NCI-H2227 (cell line): ENCODE measurements at regions not wholly inside any gene's neighbourhood (a gene's known extent, or its start where the extent isn't known, plus 50 kb on each side); places are given as distances from the start of the nearest gene placed in this dataset.

Experiments
- DNase-seq: peaks from one replicate; lab custom pipeline; 2025; ENCODE audit not compliant: unreplicated experiment; lab: John Stamatoyannopoulos, UW

- no peak for DNase-seq
Observed at GRCh38 chr1:115493834-115494233, 147.9 kb upstream of the VANGL1 start.

GRCh38 chr1:115492880-115493279 lies 148.9 kb upstream of the VANGL1 start:
- DNase-seq = no peak

DNA sequence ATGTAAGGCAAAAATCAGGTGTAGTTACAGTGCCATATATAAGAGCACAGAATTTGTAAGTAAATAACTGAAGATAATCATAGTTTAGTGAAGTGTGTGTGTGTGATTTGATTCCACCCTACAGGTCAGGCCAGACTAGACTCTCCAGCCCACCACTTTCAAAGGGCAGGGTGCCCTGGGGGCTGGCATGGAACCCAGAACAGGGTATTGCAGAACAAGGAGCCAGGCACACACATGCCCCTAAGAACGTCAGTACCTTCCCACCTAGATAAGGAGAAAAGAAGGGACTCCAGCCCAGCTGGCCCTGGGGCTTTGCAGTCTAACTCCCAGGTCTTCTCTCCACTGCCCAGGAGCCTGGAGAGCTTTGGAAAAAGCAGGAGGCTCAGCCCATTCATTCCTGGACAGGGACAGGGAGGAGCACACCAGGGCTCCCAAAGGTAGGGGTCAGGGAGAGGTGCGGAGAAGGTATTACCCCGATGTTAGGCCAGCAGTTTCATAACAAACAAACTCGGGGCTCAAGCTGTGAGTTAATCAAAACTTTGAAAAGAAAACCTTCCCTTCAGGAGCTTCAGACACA lies 149.7 kb upstream of the VANGL1 start:
- DNase-seq = no peak

DNA sequence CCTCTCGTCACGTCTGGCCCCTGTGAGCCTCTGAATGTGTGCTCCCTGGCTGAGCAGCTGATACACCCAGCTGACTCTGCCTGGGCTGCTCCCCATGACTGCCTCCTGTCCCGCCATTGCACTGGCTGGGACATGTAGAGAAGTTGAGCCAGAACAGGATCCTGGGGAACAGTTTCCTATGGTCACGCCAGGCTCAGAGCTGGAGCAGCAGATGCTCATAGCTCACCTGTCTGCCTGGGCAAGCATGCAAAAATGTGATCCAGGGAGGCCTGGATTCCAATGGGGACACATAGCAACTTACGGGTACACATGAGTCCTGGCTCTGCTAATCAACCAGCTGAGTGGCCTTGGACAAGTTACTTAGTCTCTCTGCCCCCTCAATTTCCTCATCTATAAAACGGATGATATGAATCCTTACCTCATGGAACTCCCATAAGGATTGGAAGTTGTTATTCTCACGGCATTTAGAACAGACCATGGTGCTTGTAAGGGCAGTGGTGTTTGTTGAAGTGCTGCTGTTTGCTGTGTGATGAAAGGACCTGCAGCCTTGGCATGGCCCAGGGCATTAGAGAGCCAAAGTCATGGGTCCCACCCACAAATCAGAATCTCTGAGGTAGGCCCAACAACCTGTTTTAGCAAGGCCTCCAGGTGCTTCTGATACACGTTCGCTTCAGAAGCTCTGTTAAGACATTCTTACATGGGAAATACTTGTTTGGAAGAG lies 150.3 kb upstream of the VANGL1 start:
- DNase-seq = no peak

- peak; percentile 58 for DNase-seq
Observed at GRCh38 chr1:115479055-115479482, 141.0 kb upstream of the NGF start.

GRCh38 chr1:115477071-115477470 lies 139.0 kb upstream of the NGF start:
- DNase-seq = no peak

DNA sequence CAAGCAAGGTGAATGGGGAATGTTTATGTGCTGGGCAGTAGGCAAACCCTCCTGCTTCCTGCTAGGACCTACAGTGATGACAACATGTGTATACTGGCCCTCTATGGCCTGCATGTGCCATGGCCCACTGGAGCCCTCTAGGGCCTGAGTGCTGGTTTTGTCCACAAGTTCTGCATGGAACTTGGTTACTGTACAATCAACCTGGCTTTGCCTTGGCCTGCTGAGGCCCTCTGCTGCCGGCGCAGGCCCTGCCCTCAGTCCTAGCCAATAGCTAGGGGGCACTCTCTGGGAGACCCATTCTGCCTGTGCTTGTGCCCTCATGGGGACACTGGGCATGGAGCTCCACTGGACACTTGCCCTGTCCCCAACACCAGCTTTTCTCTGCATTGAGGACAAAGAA lies 138.6 kb upstream of the NGF start:
- no peak for DNase-seq

GRCh38 chr1:115475901-115476300 lies 137.9 kb upstream of the NGF start:
- DNase-seq = no peak

DNA sequence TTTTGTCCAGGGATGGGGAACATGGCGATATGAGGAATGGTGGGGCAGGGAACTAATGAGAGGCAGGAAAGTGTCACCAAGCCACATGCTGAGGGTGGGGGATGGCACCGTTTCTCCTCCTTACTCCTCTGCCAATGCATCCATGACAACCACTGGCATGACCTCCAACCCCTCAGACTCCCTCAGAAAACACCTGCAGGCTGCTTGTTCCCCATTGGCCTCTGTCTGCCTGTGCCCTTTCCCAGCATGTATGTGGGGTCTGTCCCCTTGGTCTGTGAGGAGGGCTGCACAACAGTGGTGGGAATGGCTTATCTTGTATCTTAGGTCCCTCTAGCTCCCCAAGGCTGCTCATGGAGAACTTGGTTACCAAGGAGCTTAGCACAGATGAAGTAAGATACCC lies 137.2 kb upstream of the NGF start:
- no peak for DNase-seq

GRCh38 chr1:115473986-115474565 lies 136.0 kb upstream of the NGF start:
- DNase-seq = no peak

GRCh38 chr1:115469703-115470476 lies 131.8 kb upstream of the NGF start:
- DNase-seq = peak; percentile 48

DNA sequence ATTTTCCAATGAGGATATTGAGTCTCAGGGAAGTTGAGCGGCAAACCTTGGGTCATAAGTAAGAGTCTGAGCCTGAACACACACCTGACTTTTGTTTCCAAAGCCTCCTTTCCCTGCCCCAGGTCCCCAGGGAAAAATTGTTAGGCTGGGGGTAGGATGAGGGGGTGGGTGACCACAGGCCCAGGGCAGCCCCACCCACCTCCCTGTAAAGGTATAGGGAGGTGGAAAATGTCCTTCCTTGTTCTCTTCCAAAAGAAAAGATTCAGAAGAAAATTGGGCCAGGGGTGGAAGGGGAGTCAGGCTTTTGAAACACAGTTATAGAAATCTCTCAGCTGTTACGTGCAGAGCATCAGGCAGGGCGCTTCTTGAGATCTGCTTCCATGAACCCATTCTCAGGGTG lies 129.7 kb upstream of the NGF start:
- DNase-seq = no peak

- DNase-seq = no peak
Observed at GRCh38 chr1:115467196-115467595, 129.1 kb upstream of the NGF start.

DNA sequence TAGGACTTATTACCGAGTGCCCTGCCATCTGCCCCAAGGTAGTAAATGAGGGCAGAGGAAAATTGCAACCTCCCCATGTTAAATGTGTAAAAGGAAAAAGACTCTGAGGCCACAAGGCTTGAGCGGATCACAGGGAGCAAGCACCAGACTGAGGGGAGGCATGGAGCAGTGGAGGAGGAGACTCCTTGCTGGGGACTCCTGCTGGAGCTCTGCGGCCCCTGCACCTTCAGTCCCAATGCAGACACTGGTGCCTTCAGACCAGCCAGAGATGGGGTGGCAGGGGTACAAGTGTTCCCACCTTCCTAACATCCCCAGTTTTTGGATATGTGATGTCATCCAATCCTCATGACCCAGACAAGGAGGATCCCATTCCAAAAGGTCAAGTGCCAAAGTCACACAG lies 128.4 kb upstream of the NGF start:
- no peak for DNase-seq

- no peak for DNase-seq
Observed at GRCh38 chr1:115465802-115466363, 127.8 kb upstream of the NGF start.

DNA sequence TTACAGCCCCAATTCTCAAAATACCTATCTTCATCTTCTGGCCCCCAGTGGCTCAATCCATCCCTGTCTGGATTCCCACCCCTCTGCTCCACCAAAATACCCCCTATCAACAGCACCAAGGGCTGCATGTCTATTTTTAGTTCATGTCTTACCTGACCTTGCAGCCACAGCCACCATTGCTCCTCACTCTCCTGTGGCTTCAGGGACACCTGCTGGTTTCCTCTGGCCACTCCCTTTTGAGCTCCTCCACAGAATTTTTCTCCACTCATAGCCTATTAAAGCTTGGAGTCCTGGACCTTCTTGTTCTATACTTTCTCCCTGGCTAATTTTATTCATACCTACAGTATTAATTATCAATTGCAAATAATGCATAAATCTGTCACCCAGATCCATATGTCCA lies 125.3 kb upstream of the NGF start:
- no peak for DNase-seq

- no peak for DNase-seq
Observed at GRCh38 chr1:115462566-115463076, 124.6 kb upstream of the NGF start.

- DNase-seq = no peak
Observed at GRCh38 chr1:115461526-115461925, 123.5 kb upstream of the NGF start.

DNA sequence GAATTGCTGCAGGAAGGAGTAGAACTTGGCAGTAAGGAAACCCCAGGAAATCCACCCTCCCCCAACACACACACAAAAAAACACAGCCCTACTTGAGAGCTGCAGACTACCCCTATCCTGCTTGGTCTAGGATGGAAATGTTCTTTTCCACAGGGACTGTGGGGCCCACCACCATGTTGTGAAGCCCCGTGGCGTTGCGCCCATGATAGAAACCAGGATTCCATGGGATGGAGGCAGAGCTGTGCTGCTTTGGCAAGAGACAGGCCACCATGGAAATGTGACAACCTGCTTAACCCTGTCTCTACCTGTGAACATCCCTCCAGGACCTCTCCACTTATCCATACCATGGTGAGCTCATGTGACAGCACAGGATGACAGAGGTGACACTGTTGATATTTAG lies 121.1 kb upstream of the NGF start:
- no peak for DNase-seq

GRCh38 chr1:115458426-115459114 lies 120.5 kb upstream of the NGF start:
- DNase-seq = no peak

- peak; percentile 85 for DNase-seq
Observed at GRCh38 chr1:115457289-115457688, 119.2 kb upstream of the NGF start.
